AML-193 (cell line): ENCODE measurements at regions not wholly inside any gene's neighbourhood (a gene's known extent, or its start where the extent isn't known, plus 50 kb on each side); places are given as distances from the start of the nearest gene placed in this dataset.
A peak's percentile ranks its signal among the peaks of the same experiment; 100 is the strongest.
"Not testable (repeated sequence)": the region's sequence is repeated elsewhere in the genome, so short reads cannot be mapped to it uniquely, and the experiment has no call there.

ENCODE experiments used
- DNase-seq, 2 experiments: peaks; one replicate each; lab custom pipeline; 2025; lab: John Stamatoyannopoulos, UW

- no peak for DNase-seq
These were observed 332.7 kb upstream of the THBS1 start for GRCh38 chr15:39248204-39248603.

- DNase-seq, result no peak
These were observed 330.9 kb upstream of the THBS1 start for GRCh38 chr15:39250001-39250400.

GRCh38 chr15:39250460-39251186, 330.3 kb upstream of the THBS1 start:
- DNase-seq, result no peak

GRCh38 chr15:39251413-39252133, 329.3 kb upstream of the THBS1 start:
- no peak for DNase-seq

GRCh38 chr15:39252134-39252470, 328.8 kb upstream of the THBS1 start:
- DNase-seq, result no peak

GRCh38 chr15:39253552-39253951, 327.3 kb upstream of the THBS1 start:
- DNase-seq, result no peak

GRCh38 chr15:39254181-39254580, 326.7 kb upstream of the THBS1 start:
- DNase-seq, result no peak

GRCh38 chr15:39255760-39256159, 325.1 kb upstream of the THBS1 start:
- DNase-seq, result no peak

- no peak for DNase-seq
These were observed 320.5 kb upstream of the THBS1 start for GRCh38 chr15:39260391-39260790.

GRCh38 chr15:39260791-39261190, 320.1 kb upstream of the THBS1 start:
- no peak for DNase-seq

- not testable (repeated sequence) for DNase-seq
These were observed 319.3 kb upstream of the THBS1 start for GRCh38 chr15:39261397-39262183.

- peak in 1 of 2 experiments; percentile 4 for DNase-seq
These were observed 317.7 kb upstream of the THBS1 start for GRCh38 chr15:39262995-39263772.

GRCh38 chr15:39265261-39265660, 315.6 kb upstream of the THBS1 start:
- no peak for DNase-seq

- DNase-seq, result no peak
These were observed 314.0 kb upstream of the THBS1 start for GRCh38 chr15:39266890-39267289.

- no peak for DNase-seq
These were observed 313.2 kb upstream of the THBS1 start for GRCh38 chr15:39267685-39268084.

GRCh38 chr15:39269352-39269751, 311.5 kb upstream of the THBS1 start:
- DNase-seq, result no peak

- no peak for DNase-seq
These were observed 311.1 kb upstream of the THBS1 start for GRCh38 chr15:39269821-39270220.

- DNase-seq, result no peak
These were observed 310.5 kb upstream of the THBS1 start for GRCh38 chr15:39270221-39270855.

- no peak for DNase-seq
These were observed 309.9 kb upstream of the THBS1 start for GRCh38 chr15:39270934-39271333.

GRCh38 chr15:39272901-39273300, 308.0 kb upstream of the THBS1 start:
- DNase-seq, result no peak

- no peak for DNase-seq
These were observed 307.0 kb upstream of the THBS1 start for GRCh38 chr15:39273717-39274411.
